B cell (primary cell): ENCODE measurements at regions not wholly inside any gene's neighbourhood (a gene's known extent, or its start where the extent isn't known, plus 50 kb on each side); places are given as distances from the start of the nearest gene placed in this dataset.

Source experiments
- ATAC-seq: fragments of 200-7000 bp; cut with Tn5 transposase; one replicate; pipeline ENCODE4 v1.10.0; 2021; ENCODE audit warnings: low read depth, mild to moderate bottlenecking, moderate number of reproducible peaks, moderate library complexity
- CTCF ChIA-PET: fragments of 350-600 bp; sonication (Branson Sonifier 250); formaldehyde crosslinking; loops from one replicate; lab custom pipeline; 2021; ENCODE audit warnings: antibody characterized with exemption, inconsistent platforms; lab: Charles Lee
- POLR2A ChIA-PET: fragments of 350-600 bp; sonication (Branson Sonifier 250); formaldehyde crosslinking; loops from one replicate; lab custom pipeline; 2021; ENCODE audit warnings: antibody characterized with exemption; lab: Charles Lee
- DNase-seq: peaks from one replicate; pipeline ENCODE4 v3.0.0; 2013
- H2AFZ ChIP-seq: 2 replicates; pipeline ENCODE4 v1.6.1; 2012; ENCODE audit warnings: mild to moderate bottlenecking, low read depth, low read length; ENCODE audit not compliant: insufficient read depth, poor library complexity, severe bottlenecking
- H3K27ac ChIP-seq, 2 donors: 1 replicate in 1 of 2; 2 replicates in 1 of 2; pipeline ENCODE4 v1.5.1; 2012 to 2013; ENCODE audit warnings: low read length in 2 of 2, mild to moderate bottlenecking in 2 of 2, moderate library complexity in 1 of 2
- H3K27me3 ChIP-seq, 4 experiments: fragments of 200-600 bp in 1 of 4; sonication (generic) in 1 of 4; replicated peaks in 1 of 4; 1 replicate in 2 of 4; 2 replicates in 2 of 4; pipeline versions ENCODE4 v1.6.1 to v1.7.0; 2013 to 2016; ENCODE audit warnings: low read length in 3 of 4, mild to moderate bottlenecking in 2 of 4, mixed read lengths in 1 of 4, moderate library complexity in 1 of 4; ENCODE audit not compliant: insufficient read depth in 4 of 4, control insufficient read depth in 3 of 4; ENCODE audit errors: control extremely low read depth in 1 of 4
- H3K36me3 ChIP-seq, 2 experiments: replicated peaks in 1 of 2; 1 replicate in 1 of 2; 2 replicates in 1 of 2; pipeline versions ENCODE4 v1.6.1 to v1.7.1; 2013; ENCODE audit warnings: low read length in 1 of 2; ENCODE audit not compliant: insufficient read depth in 2 of 2, control insufficient read depth in 1 of 2; ENCODE audit errors: control extremely low read depth in 1 of 2, extremely low read depth in 1 of 2
- H3K4me1 ChIP-seq, 2 donors: fragments of 200-600 bp in 1 of 2; sonication (generic) in 1 of 2; 1 replicate in 1 of 2; 2 replicates in 1 of 2; pipeline versions ENCODE4 v1.5.1 to v1.6.1; 2013 to 2017; ENCODE audit warnings: low read length in 2 of 2; ENCODE audit not compliant: control insufficient read depth in 2 of 2, insufficient read depth in 2 of 2
- H3K4me2 ChIP-seq: replicated peaks from 2 replicates; pipeline ENCODE3; 2012; ENCODE audit warnings: mild to moderate bottlenecking, low read depth, low read length; ENCODE audit not compliant: poor library complexity, severe bottlenecking
- H3K4me3 ChIP-seq, 5 experiments: fragments of 200-600 bp in 1 of 5; sonication (generic) in 1 of 5; 1 replicate in 3 of 5; 2 replicates in 2 of 5; pipeline versions ENCODE4 v1.5.1 to v1.7.0; 2011 to 2016; ENCODE audit warnings: low read length in 4 of 5, mild to moderate bottlenecking in 4 of 5, low read depth in 2 of 5, control low read depth in 1 of 5, moderate library complexity in 1 of 5; ENCODE audit not compliant: insufficient read depth in 1 of 5; ENCODE audit errors: control extremely low read depth in 1 of 5, extremely low read depth in 1 of 5
- H3K79me2 ChIP-seq: fragments of 200-600 bp; sonication (generic); one replicate; pipeline ENCODE4 v1.6.0; 2016; ENCODE audit warnings: low read length; ENCODE audit not compliant: control insufficient read depth, insufficient read depth
- H3K9ac ChIP-seq: fragments of 200-600 bp; sonication (generic); 2 replicates; pipeline ENCODE4 v1.6.1; 2017; ENCODE audit warnings: mild to moderate bottlenecking, low read length, moderate library complexity
- H3K9me3 ChIP-seq, 3 donors: one replicate each; pipeline versions ENCODE4 v1.6.1 to v1.7.1; 2013; ENCODE audit warnings: low read length in 2 of 3; ENCODE audit not compliant: control insufficient read depth in 2 of 3, insufficient read depth in 1 of 3; ENCODE audit errors: control extremely low read depth in 1 of 3
- H4K20me1 ChIP-seq: 2 replicates; pipeline ENCODE4 v1.6.0; 2012; ENCODE audit warnings: mild to moderate bottlenecking, low read length; ENCODE audit not compliant: insufficient read depth, control insufficient read depth, poor library complexity, severe bottlenecking
- H3K27ac Mint-ChIP-seq: one replicate; pipeline ENCODE4 v1.8.0; 2021; ENCODE audit warnings: mixed read lengths
- H3K27me3 Mint-ChIP-seq: one replicate; pipeline ENCODE4 v1.8.0; 2021; ENCODE audit warnings: mixed read lengths
- H3K4me1 Mint-ChIP-seq: one replicate; pipeline ENCODE4 v1.8.0; 2021; ENCODE audit warnings: mixed read lengths
- H3K4me3 Mint-ChIP-seq: one replicate; pipeline ENCODE4 v1.8.0; 2021; ENCODE audit warnings: mixed read lengths
- H3K9me3 Mint-ChIP-seq: one replicate; pipeline ENCODE4 v1.8.0; 2022; ENCODE audit warnings: mixed read lengths; ENCODE audit not compliant: insufficient read depth
- CTCF ChIP-seq: fragments of 200-600 bp; IDR thresholded peaks from one replicate; pipeline ENCODE4 v1.8.0; 2022; ENCODE audit warnings: antibody characterized with exemption, mild to moderate bottlenecking
- EZH2 ChIP-seq: IDR thresholded peaks from 2 replicates; pipeline ENCODE4 v1.6.1; 2012; ENCODE audit warnings: borderline replicate concordance, low read depth, mild to moderate bottlenecking, moderate library complexity, low read length; ENCODE audit not compliant: insufficient read depth, poor library complexity, severe bottlenecking
- WGBS: methylation state at CpG from one replicate; pipeline ENCODE4 v1.1.5; 2013; ENCODE audit warnings: missing lambda C conversion rate; ENCODE audit not compliant: insufficient coverage; 5-methylcytosine and 5-hydroxymethylcytosine counted together
- intact Hi-C: fragments of 100-400 bp; cut with micrococcal nuclease; formaldehyde crosslinking; loops from one replicate; pipeline ENCODE4 v1.10.0; 2022

- Mint-ChIP-seq H3K27ac (no peak overlapping the region), H3K4me1 (no peaks in the 10 kb centered on the region), H3K9me3 (no peaks in the 10 kb centered on the region), H3K27me3 (no peaks in the 10 kb centered on the region), H3K4me3 (no peak overlapping the region)
- ChIA-PET CTCF (interaction anchor here (0.7 kb wide), 1 partner anchor 285 kb away, joined by 3 read pairs; no protein-coding TSS in a partner anchor), POLR2A (no interaction called here)
- no peaks in the 10 kb centered on the region for H3K27me3 ChIP-seq
- no CpG with 5 or more reads among the region's 3 CpGs for WGBS
- H3K79me2 ChIP-seq = no peaks in the 10 kb centered on the region
- no peak for TF ChIP-seq EZH2
- no peak for TF ChIP-seq CTCF
- no peak overlapping the region for H3K27ac ChIP-seq
- DNase-seq = no peak
- no peak overlapping the region for H3K4me2 ChIP-seq
- H3K9me3 ChIP-seq = no peaks in the 10 kb centered on the region
- H3K4me3 ChIP-seq = no peak overlapping the region
- H3K4me1 ChIP-seq = no peaks in the 10 kb centered on the region
- ATAC-seq = no peak
- H3K36me3 ChIP-seq = no peaks in the 10 kb centered on the region
- intact Hi-C loops = no loop called here
- H3K9ac ChIP-seq = no peak overlapping the region
- H4K20me1 ChIP-seq = no peaks in the 10 kb centered on the region
- H2AFZ ChIP-seq = no peak overlapping the region
Observed at GRCh38 chr4:13906727-13907126, 279.2 kb upstream of the BOD1L1 start.

GRCh38 chr4:13907255-13907751 lies 279.8 kb upstream of the BOD1L1 start:
- CTCF ChIA-PET = no interaction called here
- TF ChIP-seq EZH2 = no peak
- TF ChIP-seq CTCF = no peak
- no peaks in the 10 kb centered on the region for H4K20me1 ChIP-seq
- POLR2A ChIA-PET = no interaction called here
- H3K4me1 Mint-ChIP-seq = no peaks in the 10 kb centered on the region
- H3K9ac ChIP-seq = no peak overlapping the region
- no peaks in the 10 kb centered on the region for H3K79me2 ChIP-seq
- H3K4me3 ChIP-seq = no peak overlapping the region
- no CpG with 5 or more reads among the region's 1 CpG for WGBS
- H3K27ac ChIP-seq = no peak overlapping the region
- H3K4me3 Mint-ChIP-seq = no peak overlapping the region
- no peak for DNase-seq
- H3K4me1 ChIP-seq = no peaks in the 10 kb centered on the region
- no peak overlapping the region for H2AFZ ChIP-seq
- no peaks in the 10 kb centered on the region for H3K36me3 ChIP-seq
- no peak overlapping the region for H3K27ac Mint-ChIP-seq
- no peaks in the 10 kb centered on the region for H3K9me3 ChIP-seq
- no peaks in the 10 kb centered on the region for H3K27me3 ChIP-seq
- H3K9me3 Mint-ChIP-seq = no peaks in the 10 kb centered on the region
- intact Hi-C loops = no loop called here
- no peaks in the 10 kb centered on the region for H3K27me3 Mint-ChIP-seq
- H3K4me2 ChIP-seq = no peak overlapping the region
- no peak for ATAC-seq
